Rectal smooth muscle tissue (tissue), 1 donor: ENCODE measurements at regions not wholly inside any gene's neighbourhood (a gene's known extent, or its start where the extent isn't known, plus 50 kb on each side); places are given as distances from the start of the nearest gene placed in this dataset.

Experiments
- H3K27ac ChIP-seq: one replicate; pipeline ENCODE4 v1.7.0; 2013; ENCODE audit warnings: low read depth, low read length, inconsistent platforms
- H3K27me3 ChIP-seq: one replicate; pipeline ENCODE4 v1.7.0; 2013; ENCODE audit warnings: low read length; ENCODE audit not compliant: control insufficient read depth, insufficient read depth
- H3K36me3 ChIP-seq: one replicate; pipeline ENCODE4 v1.7.0; 2013; ENCODE audit warnings: low read length; ENCODE audit not compliant: control insufficient read depth, insufficient read depth
- H3K4me1 ChIP-seq: one replicate; pipeline ENCODE4 v1.7.0; 2013; ENCODE audit warnings: low read length; ENCODE audit not compliant: control insufficient read depth, insufficient read depth
- H3K4me3 ChIP-seq: one replicate; pipeline ENCODE4 v1.7.0; 2013; ENCODE audit warnings: low read length
- H3K9ac ChIP-seq: one replicate; pipeline ENCODE4 v1.7.0; 2013; ENCODE audit warnings: low read length

DNA sequence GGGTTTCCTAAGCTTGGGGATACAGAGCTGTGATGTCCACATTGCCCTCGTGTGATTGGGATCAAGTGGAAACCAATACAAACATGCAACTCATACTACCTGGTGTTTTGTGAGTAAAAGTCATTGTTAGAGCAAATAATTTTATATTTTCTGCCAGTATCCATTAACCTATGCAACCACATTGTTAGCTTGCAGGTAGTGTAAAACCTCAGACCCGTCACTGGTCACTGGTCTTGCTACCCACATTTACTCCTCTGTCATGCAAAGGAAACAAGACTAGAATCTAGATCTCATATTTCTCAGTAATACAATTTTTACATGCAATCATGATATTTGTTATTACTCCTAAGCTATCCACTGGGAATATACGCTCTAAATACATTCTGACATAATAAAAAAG is 324.3 kb upstream of the NDST4 start:
- Histone ChIP-seq H3K27me3 (no peaks in the 10 kb centered on the region), H3K9ac (no peak overlapping the region), H3K4me3 (no peak overlapping the region), H3K36me3 (no peaks in the 10 kb centered on the region), H3K27ac (no peak overlapping the region), H3K4me1 (no peaks in the 10 kb centered on the region)

DNA sequence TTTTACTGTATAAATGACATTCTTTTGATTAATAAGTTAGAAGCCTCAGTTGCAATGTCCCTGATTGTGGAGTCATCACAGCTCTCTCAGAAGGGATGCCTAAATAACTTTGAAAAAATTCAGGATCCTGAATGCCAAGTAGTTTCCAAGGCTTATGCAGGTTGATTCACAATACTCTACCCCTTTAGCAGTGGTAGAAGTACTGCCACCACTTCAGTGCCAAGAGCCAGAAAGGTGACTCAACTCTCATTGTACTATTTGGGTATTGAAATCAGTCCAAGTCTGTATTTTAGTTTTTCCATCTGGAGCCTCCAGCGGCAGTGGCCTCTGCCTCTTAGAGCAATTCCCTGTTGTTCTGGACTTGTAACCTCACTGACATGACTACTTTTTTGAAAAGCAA is 320.1 kb upstream of the NDST4 start:
- H3K27me3 ChIP-seq: no peaks in the 10 kb centered on the region
- H3K4me3 ChIP-seq: no peak overlapping the region
- H3K4me1 ChIP-seq: no peaks in the 10 kb centered on the region
- no peak overlapping the region for H3K9ac ChIP-seq
- no peaks in the 10 kb centered on the region for H3K36me3 ChIP-seq
- no peak overlapping the region for H3K27ac ChIP-seq

DNA sequence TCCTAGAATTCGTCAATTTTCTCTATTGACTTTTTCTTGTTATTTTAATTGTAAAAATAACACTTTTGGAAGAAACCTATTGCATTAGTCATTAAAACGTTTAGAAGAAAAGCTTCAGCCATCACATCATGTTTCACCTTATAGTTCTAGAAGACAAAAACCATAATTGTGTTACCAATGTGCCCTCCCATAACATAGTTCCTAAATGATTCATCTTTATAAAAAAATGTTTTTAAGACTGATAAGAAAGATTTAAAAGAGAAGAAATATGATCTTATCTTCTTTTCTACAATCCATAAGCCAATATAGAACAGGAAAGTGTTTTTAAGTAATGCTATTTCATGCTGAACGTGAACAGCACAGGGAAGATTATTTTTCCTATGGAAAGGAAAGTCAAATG is 316.6 kb upstream of the NDST4 start:
- no peaks in the 10 kb centered on the region for H3K4me1 ChIP-seq
- no peak overlapping the region for H3K9ac ChIP-seq
- no peak overlapping the region for H3K27ac ChIP-seq
- H3K36me3 ChIP-seq: no peaks in the 10 kb centered on the region
- H3K4me3 ChIP-seq: no peak overlapping the region
- no peaks in the 10 kb centered on the region for H3K27me3 ChIP-seq

DNA sequence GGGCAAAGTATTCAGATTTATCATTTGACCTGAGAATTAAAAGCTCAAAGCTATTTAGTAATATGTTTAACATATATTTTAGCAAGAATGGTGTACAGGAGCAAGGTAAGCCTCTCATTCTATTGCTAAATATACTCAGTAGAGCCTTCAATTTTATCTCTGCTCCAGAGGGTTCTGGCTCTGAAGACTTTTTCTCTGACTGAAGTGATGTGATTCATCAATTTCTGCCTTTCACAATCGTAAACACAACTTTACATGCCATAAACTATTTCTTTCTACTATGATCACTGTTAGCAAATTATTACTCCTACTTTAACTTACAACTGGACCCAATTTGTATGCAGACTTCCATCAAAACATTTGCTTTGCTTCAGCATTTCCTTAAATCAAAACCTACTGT is 315.0 kb upstream of the NDST4 start:
- H3K27ac ChIP-seq: no peak overlapping the region
- no peak overlapping the region for H3K4me3 ChIP-seq
- H3K9ac ChIP-seq: no peak overlapping the region
- H3K27me3 ChIP-seq: no peaks in the 10 kb centered on the region
- H3K36me3 ChIP-seq: no peaks in the 10 kb centered on the region
- no peaks in the 10 kb centered on the region for H3K4me1 ChIP-seq

DNA sequence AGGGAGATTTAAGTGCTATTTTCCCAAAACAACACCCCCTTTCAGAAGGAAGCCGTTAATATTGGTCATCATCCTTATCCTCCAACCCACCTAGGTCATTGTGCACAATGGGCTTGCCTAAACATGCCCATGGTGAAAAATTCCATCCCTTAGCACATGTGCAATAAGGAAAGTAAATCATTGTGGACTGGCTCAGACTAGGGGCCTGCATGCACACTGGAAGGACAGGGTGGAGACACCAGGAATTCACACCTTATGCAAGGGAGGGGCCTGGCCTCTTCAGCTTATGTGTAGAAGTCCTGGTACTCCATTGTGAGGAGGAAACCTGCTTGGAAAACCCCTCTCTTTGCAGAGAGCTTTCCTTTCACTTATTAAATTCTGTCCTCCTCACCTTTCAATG is 311.4 kb upstream of the NDST4 start:
- Histone ChIP-seq H3K4me1 (no peaks in the 10 kb centered on the region), H3K4me3 (no peak overlapping the region), H3K27me3 (no peaks in the 10 kb centered on the region), H3K9ac (no peak overlapping the region), H3K27ac (no peak overlapping the region), H3K36me3 (no peaks in the 10 kb centered on the region)

DNA sequence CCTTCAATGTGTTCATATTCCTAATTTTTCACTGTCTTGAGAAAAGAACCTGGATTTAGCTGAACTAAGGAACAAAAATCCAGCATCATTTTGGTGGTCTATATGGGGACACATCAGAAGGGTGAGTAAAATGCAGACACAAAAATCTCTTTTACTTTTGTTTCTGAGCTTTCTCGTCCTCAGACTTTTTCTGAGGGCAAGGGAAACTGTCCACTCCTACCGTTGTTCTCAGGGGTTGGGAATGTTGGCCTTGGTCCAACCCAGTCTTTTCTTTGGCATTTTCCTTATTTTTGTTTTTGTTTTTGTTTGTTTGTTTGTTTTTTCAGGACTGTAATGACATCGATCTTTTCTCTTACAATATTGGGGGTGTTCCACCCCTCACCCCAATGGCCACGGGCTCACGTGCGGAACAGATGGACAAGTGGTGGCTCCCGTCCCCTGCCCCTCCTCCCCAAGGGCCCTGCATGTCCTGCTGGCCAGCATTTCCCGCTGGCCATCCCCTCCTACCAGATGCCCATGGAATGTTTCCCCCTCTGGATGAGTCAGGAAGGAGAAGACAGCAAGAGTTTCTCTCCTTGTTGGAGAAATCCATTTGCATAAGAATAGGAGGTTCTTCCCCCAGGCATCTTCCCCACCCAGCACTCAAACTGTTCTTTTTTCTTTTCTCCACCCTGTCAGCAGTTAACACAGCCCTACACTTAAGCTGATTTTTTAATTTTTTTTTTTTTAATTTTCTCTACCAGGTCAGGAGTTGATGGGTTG is 305.4 kb upstream of the NDST4 start:
- no peak overlapping the region for H3K9ac ChIP-seq

DNA sequence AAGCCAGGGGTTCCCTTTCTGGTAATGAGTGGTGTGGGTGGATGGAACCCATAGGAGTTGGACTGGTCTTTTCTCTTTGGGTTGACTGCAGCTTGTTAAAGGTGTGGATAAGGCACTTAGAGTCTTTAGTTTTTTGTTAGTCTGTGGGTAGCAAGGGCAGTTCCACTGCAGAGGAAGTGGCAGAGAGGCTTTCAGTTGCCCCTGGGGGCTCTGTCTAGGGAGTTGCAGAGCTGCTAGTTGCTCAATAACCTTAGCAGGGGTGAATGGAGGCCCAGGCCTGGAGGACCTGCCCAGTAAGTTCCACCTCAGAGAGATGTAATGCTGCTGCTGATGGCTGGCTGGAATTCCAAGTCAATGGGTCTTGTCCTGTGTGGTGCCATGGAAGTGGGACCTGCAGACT is 282.6 kb upstream of the NDST4 start:
- H3K27ac ChIP-seq: no peak overlapping the region
- no peaks in the 10 kb centered on the region for H3K4me1 ChIP-seq
- no peak overlapping the region for H3K9ac ChIP-seq
- no peaks in the 10 kb centered on the region for H3K27me3 ChIP-seq
- no peak overlapping the region for H3K4me3 ChIP-seq
- no peaks in the 10 kb centered on the region for H3K36me3 ChIP-seq

More for the DNA sequence above, 305.4 kb upstream of the NDST4 start:
- H3K27ac ChIP-seq: no peak overlapping the region
- H3K36me3 ChIP-seq: no peaks in the 10 kb centered on the region
- H3K4me3 ChIP-seq: no peak overlapping the region
- no peaks in the 10 kb centered on the region for H3K4me1 ChIP-seq
- no peaks in the 10 kb centered on the region for H3K27me3 ChIP-seq

DNA sequence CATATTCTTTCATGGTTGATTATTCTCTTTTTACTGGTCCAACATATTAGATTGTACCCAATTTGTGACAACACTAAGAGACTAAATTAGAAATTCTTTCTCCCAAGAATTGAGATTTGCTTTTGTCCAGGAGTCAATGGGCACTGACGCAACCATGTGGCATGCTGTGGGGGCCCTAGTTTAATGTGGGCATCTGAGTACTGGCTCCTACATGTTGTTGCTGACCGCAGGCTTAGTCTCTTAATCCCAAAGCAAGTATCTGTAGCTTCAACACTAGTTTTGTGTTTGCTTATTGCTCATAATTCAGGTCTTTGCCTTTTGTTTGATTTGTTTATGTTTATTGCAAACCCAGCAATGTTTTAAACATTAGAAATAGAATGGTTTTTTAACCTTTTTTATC is 263.4 kb upstream of the NDST4 start:
- Histone ChIP-seq H3K27me3 (no peaks in the 10 kb centered on the region), H3K4me1 (no peaks in the 10 kb centered on the region), H3K36me3 (no peaks in the 10 kb centered on the region), H3K9ac (no peak overlapping the region), H3K4me3 (no peak overlapping the region), H3K27ac (no peak overlapping the region)

DNA sequence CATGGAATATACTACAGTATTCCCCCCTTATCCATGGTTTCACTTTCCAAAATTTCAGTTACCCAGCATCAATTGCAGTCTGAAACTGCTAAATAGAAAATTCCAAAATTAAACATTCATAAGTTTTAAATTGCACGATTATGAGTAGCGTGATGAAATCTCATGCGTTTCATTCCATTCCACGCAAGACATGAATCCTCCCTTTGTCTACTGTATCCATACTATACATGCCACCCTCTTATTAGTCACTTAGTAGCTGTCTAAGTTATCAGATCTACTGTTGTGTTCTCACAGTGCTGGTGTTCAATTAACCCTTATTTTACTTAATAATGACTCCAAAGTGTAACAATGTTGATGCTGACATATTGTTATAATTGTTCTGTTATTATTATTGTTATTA is 261.2 kb upstream of the NDST4 start:
- no peaks in the 10 kb centered on the region for H3K4me1 ChIP-seq
- H3K27ac ChIP-seq: no peak overlapping the region
- H3K4me3 ChIP-seq: no peak overlapping the region
- H3K27me3 ChIP-seq: no peaks in the 10 kb centered on the region
- H3K36me3 ChIP-seq: no peaks in the 10 kb centered on the region
- H3K9ac ChIP-seq: no peak overlapping the region

DNA sequence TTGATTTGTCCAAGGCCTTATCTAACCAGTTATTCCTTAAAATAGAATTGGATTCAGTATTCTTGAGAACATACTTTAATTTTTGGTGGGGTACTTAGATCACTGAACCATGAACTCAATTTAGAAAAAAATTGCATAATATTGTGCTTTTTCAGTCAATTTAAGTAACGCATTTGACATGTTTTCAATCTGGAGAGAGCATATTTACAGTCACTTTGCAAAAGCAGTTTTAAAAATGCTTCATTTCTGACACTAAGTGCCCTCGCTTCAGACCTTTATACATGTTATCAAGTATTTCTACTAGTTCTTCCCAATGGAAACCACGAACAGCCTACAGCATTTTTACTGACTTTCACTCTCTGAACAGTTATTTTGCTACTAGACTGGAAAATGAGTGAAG is 257.1 kb upstream of the NDST4 start:
- Histone ChIP-seq H3K27me3 (no peaks in the 10 kb centered on the region), H3K27ac (no peak overlapping the region), H3K4me3 (no peak overlapping the region), H3K9ac (no peak overlapping the region), H3K4me1 (no peaks in the 10 kb centered on the region), H3K36me3 (no peaks in the 10 kb centered on the region)

DNA sequence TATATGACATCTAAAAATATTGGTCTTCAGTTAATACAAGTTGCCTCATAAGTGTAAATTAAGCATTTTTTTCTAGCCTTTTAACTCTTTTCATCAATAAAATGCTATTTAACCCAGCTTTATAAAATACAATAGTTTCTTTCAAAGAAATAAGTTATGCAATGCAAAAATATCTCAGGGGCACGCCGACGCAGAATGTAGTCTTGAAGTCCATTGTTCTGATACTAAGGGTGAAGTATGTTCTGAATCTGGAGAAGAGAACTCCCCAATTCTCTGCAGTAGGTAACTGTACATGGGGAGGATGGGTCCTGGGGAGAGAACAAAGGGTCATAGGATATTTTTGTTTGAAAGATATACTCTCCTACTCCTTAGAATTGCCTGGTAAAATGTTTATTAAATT is 256.6 kb upstream of the NDST4 start:
- Histone ChIP-seq H3K4me1 (no peaks in the 10 kb centered on the region), H3K4me3 (no peak overlapping the region), H3K36me3 (no peaks in the 10 kb centered on the region), H3K9ac (no peak overlapping the region), H3K27me3 (no peaks in the 10 kb centered on the region), H3K27ac (no peak overlapping the region)

DNA sequence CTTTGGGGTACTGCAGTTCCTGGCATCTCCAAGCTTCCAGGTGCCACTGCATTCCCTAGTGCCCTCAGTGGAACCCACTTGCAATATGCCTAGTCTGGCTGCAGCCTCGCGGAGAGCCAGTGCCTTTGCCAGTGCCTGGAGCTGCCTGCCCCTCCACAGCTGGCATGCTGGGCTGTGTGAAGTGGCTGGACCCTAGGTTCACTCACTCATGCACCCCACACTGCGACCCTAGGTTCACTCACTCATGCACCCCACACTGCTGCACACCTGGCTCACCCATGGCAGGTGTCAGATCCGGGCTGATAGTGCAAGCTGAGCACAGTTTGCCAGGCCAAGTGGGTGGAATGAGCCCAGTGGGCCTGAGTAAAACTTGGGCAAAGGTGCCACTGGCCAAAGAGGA is 253.0 kb upstream of the NDST4 start:
- Histone ChIP-seq H3K4me3 (no peak overlapping the region), H3K27me3 (no peaks in the 10 kb centered on the region), H3K36me3 (no peaks in the 10 kb centered on the region), H3K4me1 (no peaks in the 10 kb centered on the region), H3K27ac (no peak overlapping the region), H3K9ac (no peak overlapping the region)

DNA sequence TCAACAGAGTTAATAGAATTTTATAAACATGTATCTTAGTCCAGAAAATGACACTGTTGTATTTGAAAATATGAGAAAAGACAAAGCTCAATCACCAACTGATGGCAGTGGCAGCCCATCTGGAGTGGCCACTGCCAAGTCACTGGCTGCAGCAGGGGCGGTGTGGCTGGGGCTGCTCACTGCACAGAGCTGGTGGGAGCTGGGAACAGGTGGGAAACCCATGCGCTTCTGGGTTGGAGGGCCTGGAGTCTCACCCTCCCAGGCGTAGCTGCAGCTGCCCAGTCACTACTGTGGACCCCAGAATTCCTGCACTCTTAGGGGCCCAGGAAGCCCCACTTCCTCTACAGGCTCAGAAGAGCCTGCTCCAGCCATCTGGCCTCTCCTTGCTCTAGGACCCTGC is 251.8 kb upstream of the NDST4 start:
- Histone ChIP-seq H3K27ac (no peak overlapping the region), H3K4me3 (no peak overlapping the region), H3K9ac (no peak overlapping the region), H3K27me3 (no peaks in the 10 kb centered on the region), H3K36me3 (no peaks in the 10 kb centered on the region), H3K4me1 (no peaks in the 10 kb centered on the region)
